ENCODE measurements at regions not wholly inside any gene's neighbourhood (a gene's known extent, or its start where the extent isn't known, plus 50 kb on each side); places are given as distances from the start of the nearest gene placed in this dataset.

- ChIA-PET SMC1A (ENCODE audit: uncharacterized antibody, unreplicated experiment) (no interaction called here), POLR2A (no interaction called here), CTCF (no interaction called here), RAD21 (ENCODE audit: unreplicated experiment) (no interaction called here)
- Histone ChIP-seq H3K4me3 (no peak overlapping the region), H3K27me3 (replicated peaks in 1 of 2; ENCODE audit: control insufficient read depth in 2 of 2, insufficient read depth in 2 of 2, low read length in 1 of 2) (no peaks in the 10 kb centered on the region), H3K4me1 (ENCODE audit: control insufficient read depth, insufficient read depth, low read length) (no peaks in the 10 kb centered on the region), H3K36me3 (ENCODE audit: control insufficient read depth in 2 of 2, insufficient read depth in 2 of 2, low read length in 1 of 2) (no peaks in the 10 kb centered on the region), H3K9ac (ENCODE audit: control insufficient read depth, insufficient read depth, low read length) (no peak overlapping the region), H3K4me2 (ENCODE audit: control insufficient read depth, insufficient read depth) (no peak overlapping the region), H3K9me3 (replicated peaks; ENCODE audit: control insufficient read depth, insufficient read depth, low read length) (no peaks in the 10 kb centered on the region), H3K79me2 (ENCODE audit: control insufficient read depth, insufficient read depth, low read length) (no peaks in the 10 kb centered on the region), H4K20me1 (ENCODE audit: control insufficient read depth, insufficient read depth) (no peaks in the 10 kb centered on the region), H3K27ac (ENCODE audit: control insufficient read depth, insufficient read depth) (no peak overlapping the region), H2AFZ (ENCODE audit: control insufficient read depth, low read depth, low read length) (no peak overlapping the region)
- in situ Hi-C loops (cut with MboI) (no loop called here), intact Hi-C loops (cut with micrococcal nuclease; ENCODE audit: unreplicated experiment) (no loop called here)
- DNase-seq (ENCODE audit: low read depth, low spot score) = no peak
- no peak for ATAC-seq
- WGBS (ENCODE audit: insufficient coverage, insufficient replicate concordance, low lambda C conversion rate, missing lambda C conversion rate) = 28% methylated on average over 3 of the region's 3 CpGs
- FAIRE-seq = no peak
- no TSS peak for BruUV-seq (replicated peaks)
- TF ChIP-seq ELK1 (IDR thresholded peaks at IDR 0.05; ENCODE audit: low read depth, low read length) (no peak), EGR1 (IDR thresholded peaks at IDR 0.05; ENCODE audit: borderline replicate concordance in 1 of 2, low read depth in 2 of 2, low read length in 2 of 2) (no peak), BCLAF1 (IDR thresholded peaks at IDR 0.05) (no peak), HCFC1 (IDR thresholded peaks at IDR 0.05; ENCODE audit: low read length) (no peak), E2F4 (IDR thresholded peaks at IDR 0.05; ENCODE audit: low read depth, low read length) (no peak), NFIC (IDR thresholded peaks at IDR 0.05; ENCODE audit: low read depth, low read length) (no peak), MTA2 (IDR thresholded peaks at IDR 0.05; ENCODE audit: low read depth) (no peak), ZBTB4 (CRISPR knock-in tag; IDR thresholded peaks at IDR 0.05) (no peak)
These were observed 348.6 kb upstream of the ZFHX3 start for GRCh38 chr16:73396556-73396955.
